IPS DF 19.7 (cell line): ENCODE measurements at regions not wholly inside any gene's neighbourhood (a gene's known extent, or its start where the extent isn't known, plus 50 kb on each side); places are given as distances from the start of the nearest gene placed in this dataset.

Experiments
- DNase-seq: peaks from one replicate; pipeline ENCODE4 v3.0.0-alpha.2; 2013; ENCODE audit warnings: low read depth, low spot score

DNA sequence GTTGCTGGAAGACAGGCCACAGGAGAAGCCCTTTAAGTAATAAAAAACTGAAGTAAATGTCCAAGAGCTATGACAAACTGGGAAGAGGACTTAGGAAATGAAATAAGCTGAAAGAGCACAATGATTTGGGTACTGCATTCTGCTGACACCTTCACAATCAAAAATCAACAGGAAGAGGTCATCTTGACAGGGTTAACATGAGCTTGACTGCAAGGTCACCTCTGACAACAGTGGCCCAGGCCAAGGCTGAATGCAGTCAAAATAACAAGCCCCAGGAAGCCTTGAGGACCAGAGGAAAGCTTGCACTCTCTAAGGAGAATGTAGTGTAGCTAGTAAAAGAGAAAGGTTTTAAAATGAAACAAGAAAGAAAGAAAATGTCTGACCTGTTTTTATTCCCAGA is 179.3 kb downstream of the SEC16B start:
- no peak for DNase-seq

DNA sequence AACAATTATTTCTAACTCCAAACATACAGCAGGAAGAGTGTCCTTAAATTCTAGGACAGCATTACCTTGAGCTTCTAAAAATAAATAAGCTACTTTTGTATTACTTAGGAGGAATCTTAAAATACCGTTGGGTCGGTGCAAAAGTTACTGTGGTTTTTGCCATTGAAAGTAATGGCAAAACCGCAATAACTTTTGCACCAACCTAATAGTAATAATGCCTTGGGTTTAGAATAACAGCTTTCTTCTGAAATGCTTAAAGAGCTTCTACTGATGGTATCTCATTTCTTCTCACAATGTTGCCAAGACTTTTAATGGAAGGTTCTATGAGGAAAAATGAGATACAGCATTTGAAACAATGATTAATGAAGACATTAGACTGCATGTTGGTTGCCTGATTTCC is 179.9 kb downstream of the SEC16B start:
- DNase-seq: no peak

DNA sequence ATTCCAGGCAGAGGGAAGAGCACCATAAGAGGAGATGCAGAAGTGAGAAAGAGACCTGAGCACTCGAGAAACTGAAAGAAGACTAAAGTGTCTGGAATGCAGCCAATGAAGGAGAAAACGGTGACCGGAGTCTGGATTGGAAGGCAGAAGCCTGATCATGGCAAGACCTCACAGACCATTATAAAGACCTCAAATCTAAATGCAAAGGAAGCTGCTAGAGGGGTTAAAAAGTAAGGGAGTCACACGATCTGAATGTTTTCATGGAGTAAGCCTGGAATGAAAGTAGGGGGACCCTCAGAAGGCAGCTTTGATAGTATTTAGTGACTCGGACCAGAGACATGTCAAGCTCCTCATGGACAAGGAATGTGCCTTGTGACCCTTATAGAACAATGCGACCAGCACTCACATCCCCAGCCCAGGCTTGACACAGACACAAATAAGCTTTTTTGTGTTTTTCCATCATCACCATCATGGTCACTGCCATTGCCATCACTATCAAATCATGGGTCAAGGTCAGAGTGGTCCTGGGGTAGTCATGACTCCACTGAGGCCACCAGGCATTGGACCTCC is 183.6 kb downstream of the SEC16B start:
- DNase-seq: no peak

DNA sequence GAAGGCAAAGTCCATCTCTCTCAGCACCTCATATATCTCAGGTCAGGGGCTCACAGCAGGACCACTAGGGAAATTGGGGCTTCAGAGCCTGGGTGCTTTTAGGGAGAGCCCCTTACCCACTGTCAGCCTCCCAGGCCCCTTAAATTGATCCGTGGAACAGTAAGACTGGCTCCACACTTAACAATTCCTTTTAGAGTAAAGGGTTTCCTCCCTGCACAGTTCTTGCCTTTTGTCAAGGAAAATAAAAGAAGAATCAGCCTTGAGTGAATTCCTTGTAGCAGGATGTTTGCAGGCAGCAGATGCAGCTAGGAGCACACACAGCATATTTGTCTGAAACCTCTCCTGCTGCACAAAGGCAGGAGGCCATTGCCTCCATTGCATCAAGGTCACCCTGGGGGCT is 184.9 kb downstream of the SEC16B start:
- no peak for DNase-seq

DNA sequence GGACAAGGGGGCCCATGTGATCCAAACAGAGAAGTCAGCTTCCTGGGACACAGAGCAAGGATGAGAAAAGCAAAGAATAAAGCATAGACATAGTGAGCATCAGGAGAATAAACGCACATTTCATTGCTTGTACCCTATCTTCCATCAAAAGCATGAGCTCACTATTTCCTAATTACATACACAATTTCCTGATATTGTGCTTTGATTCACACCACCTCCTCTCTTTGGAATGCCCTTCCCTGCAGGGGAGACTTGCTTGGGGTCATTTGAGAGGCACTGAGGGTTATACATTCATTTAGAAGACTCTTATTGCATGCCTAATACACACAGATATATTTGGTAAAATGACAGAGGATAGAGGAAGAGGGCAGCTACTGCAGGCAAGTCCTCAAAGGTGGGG is 185.4 kb downstream of the SEC16B start:
- DNase-seq: no peak

DNA sequence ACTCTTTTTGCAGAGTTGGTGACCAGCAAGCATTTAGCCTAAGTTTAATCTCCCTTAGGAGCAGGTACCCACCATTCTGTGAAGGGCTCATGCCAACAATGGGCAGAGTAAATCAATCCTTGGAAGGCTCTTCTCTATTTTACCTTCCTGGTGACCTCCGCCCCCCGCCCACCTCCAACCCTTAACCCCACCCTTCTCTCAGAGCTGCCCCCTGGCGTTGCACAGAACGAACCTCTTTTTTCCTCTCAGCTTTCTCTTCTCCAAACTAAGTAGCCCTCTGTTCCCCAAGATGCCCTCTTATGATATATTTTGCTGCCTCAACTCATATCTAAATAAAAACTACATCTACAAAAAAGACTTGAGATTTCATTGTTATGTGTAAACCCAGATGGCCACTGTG is 186.8 kb downstream of the SEC16B start:
- no peak for DNase-seq

DNA sequence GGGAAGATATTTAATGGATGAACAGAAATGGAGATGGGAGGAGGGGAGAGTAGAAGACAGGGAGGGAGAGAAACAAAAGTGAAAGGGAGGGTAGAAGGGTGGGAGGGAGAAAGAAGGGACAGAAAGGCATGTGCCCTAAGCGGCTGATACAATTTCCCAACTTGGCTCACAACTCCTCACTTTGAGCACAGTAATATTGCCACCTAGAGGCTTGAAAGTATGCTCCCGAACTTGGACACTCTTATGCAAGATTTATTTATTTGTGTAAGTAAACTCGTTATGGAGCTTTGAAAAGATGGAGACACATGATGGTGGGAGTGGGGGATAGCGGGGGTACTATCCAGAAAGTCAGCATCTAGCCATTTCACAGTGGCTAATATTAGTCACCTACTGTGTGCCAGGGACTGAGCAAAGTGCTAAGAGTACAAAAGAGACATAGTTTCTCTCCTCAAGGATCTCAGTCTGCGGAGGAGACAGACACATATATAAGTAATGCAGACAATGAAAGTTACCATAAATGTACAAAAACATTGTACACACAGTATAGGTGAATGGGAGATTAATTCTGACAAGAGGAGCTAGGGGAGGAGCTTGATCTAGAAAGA is 189.7 kb downstream of the SEC16B start:
- DNase-seq: no peak

DNA sequence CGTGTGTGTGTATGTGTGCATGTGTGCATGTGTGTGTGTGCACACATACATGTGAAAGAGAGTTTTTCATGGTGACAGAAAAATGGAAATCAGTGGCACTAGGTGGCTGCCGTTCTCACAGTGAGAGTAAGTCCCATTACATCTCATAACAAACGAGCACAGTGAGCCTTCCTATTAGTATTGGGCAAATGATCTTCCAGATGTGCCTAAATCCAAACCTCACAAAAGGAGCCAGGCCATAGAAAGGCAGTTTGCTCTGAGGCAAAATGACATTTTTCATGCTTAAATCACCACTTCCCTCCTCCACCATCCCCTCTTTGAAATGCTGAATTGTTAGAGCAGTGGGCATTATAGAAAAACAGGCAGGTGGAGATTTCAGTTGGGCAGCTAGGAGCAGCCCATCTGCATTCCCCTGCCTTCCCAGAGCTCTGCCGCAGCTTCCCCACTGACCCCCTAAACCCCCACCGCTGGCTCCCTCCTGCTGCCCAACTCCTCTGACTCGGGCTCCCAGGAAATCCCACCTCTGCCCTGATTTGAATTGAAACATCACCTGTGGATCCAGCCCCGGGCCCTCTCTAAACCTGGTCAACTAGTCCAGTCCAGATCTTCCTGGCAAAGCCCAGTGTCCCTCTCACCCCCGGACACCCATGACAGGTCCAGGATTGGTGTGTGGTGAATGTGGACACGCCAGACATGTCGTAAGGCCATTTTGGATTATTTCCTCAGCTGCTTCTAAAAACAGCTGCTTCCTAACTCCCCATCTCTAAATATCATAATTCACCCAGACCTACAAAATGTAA is 190.5 kb downstream of the SEC16B start:
- no peak for DNase-seq

DNA sequence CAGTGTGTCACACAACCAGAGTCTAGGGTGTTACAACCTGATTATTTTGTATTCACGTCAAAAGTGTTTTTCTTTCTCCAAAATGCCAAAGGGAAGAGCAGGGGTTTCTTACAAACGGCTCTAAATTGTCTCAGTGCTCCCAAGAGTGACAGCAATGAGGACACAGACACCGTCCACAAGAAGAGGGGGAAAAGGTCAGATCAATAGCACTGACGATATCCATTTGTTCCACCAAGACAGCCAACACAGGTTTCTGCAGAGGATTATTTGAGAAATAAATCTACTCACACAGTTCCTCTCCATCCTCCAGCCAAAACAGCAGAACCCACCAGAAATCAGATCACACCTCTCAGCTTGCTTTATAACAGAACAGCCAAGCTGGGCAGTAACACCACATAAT is 193.9 kb downstream of the SEC16B start:
- no peak for DNase-seq

DNA sequence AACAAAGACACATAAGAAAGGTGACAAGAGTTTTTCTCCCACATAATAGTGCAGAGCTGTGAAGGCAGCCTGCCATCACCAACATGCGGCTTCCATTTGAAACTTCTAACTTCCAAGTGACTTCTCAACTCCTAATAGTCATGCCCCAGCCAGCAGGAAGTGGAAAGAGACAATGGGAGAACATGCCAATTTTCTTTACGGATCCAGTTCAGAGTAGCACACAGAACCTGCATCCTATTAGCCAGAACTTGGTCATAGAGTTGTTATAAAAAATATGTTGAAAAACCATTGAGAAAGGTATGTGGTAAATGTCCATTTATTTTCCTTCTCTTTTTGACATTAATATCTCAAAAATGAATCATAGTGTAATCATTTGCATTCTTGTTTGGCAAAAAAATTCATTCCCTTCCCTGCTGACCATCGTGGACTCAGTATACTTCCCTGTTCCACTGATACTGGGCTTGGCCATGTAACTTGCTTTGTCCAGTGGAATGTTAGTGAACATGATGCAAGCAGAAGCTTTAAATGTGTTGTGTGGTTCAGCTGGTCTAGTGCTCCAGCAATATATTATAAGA is 197.4 kb downstream of the SEC16B start:
- no peak for DNase-seq

DNA sequence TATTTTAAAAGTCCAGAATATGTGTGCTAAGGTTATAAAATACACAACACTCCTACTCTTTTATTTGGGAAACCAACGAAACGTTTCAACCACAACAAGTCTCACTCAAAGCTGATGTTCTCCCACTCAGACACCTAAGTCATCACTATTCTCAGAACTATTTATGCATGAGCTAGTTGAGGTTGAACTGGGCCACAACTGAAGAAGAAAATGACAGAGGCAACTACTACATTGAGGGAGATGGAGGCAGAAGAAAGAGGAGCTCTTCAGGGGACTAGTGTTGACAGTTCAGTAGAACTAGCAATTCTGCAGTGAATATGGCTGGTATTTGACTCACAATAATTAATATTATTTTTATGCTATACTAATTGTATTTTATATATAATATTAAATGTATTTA is 198.2 kb downstream of the SEC16B start:
- DNase-seq: no peak

DNA sequence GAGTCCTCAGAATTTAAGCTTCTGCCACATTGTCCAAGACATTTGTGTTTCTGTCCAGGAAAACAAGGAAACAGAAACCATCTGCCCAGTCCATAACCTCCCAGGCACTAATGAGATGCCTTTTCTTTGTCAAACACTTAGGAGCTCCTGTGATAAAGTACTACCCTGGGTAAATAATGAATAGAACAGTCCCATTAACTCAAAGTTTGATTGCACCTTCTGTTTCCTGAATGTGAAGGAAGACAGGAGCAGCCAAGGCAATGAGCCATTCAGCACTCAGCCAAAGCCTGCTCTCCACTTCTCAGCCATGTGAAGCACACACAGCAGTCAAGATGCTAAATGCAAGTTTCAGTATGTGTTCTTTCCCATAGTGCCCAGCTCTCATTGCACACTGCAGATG is 199.8 kb downstream of the SEC16B start:
- no peak for DNase-seq

DNA sequence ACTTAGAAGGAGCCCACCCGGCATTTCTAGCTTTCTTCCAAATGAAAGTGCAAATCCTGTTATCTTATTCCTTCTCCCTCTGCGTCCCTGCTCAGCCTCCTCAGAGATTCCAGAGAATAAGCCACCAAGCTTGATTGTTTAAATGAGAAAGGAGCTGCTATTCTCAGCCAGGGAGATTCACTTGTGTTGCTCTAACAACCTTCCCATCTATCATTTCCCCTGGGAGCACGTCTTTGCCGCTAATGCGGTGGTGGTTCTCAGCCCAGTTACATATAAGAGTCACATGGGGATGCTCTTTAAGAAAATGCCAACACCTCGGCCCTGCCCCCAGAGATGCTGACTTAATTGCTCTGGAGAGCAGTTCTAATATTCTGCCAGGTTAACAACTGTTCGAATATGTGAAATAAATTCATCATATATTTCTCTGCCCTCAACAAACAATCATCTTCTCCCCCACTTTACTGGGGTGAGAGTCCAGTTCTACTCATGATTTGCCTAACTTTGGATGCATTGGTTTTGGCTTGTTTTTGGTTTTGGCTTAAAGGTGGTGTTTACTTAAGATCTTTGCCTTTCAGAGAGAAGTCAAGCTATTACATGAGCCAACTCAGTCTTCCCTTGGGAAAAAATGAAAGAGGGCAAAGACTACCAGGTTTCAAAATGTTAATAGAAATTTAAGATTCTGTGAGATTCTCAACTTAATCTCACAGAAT is 213.9 kb downstream of the SEC16B start:
- DNase-seq: no peak

DNA sequence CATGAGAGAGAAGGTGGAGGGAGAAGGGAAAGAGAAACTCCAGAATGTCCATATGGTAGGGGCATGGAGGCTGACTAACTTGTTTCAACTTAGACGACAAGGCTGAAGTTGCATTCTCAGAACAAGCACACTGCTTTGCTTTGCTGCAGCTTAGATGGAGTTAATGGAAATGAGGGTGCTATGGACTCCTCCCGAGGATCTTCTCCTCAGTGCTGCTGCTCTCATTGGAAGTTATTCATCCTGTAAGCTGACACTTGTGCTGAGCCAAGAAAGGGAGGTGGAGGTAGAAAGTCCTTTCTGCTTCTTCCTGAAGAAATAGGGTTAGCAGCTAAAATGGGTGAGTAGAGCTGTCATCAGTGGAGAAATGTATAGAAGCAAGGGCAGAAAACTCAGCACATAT is 215.3 kb downstream of the SEC16B start:
- no peak for DNase-seq

DNA sequence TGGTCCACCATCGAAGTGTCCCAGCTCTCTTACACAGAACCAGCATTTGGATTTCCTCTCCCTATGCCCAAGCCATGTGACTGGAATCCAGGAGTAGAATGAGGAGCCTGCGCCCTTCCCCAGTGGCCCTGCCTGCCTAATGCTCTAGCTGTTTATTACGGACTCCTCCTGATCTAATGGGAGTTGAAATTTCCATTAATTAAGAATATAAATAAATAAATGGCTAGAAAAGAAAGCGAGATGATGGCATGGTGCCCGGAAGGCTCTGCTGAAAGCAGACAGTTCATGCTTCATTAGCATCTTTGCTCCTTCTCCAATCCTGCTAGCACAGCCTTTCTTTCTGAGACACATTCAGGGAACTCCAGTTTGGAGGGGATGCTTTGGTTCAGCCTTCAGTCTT is 216.2 kb downstream of the SEC16B start:
- no peak for DNase-seq

DNA sequence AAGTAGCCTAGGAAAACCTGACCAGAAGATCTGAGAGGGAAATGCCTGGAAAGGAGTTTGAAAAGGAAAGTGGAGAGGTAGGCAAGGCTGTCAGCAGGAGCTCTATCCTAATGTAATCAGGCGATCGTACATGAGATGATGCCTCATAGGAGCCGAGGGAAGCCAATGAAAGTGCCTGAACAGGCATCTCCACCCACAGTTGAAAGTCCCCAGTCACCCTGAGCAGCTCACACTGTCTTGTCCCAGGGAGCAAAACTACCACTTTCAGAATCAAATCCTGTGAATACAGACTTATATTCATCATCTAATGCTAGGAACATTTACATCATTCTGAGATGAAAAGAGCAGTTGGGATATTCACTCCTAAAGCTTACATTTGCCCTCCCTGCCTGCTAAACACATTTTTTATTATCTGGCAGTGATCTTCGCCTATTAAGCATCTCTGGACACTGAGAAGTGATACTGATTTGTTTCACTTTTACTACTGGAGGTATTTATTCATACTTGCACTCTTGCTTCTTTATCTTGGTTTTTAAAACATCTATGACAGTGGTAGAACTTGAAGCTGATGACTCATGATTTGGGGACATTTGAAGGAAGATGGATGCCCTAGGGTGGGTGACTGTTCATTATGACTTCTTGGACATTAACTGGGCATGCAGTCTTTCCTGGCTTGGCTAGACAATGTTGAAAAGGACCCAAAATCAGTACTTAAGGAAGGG is 221.6 kb downstream of the SEC16B start:
- DNase-seq: no peak

DNA sequence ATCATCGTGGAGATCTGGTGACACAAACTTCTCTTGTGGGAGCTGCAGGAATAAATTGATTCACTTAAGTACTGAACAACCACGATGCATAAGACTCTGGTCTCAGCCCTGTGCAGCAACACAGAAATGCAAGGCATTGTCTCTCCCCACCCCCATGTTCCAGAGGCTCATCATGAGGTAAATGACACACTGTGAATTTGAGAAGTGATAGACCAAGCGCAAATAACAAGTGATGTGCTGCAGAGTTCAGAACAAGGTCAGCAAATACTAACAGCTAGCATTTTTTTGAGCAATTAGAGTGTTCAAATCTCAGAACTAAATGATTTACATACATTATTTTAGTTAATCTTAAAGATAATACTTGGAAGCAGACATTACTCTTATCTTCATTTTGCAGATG is 223.7 kb downstream of the SEC16B start:
- no peak for DNase-seq

DNA sequence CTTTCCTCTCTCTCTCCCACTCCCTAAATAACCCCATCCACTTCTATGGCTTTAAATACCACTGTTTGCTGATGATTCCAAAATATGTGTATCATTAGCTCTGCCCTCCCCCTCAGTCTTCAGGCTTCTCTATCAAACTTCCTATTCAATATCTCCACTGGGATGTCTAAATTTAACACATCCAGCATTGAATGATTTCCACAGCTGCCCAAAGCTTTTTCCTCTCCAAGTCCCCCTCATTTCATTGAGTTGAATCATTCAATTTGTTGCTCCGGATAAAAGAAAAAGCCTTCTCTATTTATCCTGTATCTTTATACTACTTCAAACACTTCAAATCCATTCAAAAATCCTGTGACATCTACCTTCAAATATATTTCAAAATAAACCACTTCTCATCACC is 225.0 kb downstream of the SEC16B start:
- DNase-seq: no peak

DNA sequence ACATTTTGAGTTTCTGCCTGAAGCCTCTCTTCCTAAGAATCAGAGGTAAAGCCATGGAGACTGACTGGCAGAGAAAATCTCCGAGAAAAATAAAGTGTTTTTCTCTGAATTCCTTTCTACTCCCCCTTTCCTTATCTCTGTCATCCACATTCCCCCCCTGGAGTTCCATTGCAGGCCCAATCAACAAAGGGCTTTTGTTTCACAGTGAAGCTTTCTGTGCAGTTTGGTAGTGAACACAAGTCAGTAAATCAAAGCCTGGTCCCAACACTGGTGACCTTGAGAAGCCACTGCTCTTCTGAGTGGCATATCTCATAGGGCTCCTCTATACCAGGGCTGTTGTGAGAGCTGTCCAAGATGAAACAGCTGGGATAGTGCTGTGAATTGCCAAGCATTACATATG is 228.4 kb downstream of the SEC16B start:
- DNase-seq: no peak

DNA sequence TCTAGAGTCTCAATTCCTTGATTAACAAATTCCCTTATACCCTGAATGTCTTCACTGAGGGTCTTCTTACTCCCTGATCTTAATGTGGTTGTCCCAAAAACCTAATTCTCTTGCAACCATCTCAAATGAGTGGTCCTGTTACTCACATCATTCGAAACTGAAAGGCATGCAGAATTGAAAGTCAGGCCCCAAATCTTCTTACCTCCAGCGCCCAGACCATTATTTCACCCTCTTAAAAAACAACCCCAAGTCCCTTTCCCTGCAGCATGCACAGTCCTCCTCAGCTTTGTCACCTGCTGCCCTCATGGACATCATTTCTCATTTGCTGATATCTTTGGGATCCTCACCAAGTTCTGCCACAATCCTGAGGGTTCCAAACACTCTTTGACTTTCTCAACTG is 230.1 kb downstream of the SEC16B start:
- DNase-seq: no peak

DNA sequence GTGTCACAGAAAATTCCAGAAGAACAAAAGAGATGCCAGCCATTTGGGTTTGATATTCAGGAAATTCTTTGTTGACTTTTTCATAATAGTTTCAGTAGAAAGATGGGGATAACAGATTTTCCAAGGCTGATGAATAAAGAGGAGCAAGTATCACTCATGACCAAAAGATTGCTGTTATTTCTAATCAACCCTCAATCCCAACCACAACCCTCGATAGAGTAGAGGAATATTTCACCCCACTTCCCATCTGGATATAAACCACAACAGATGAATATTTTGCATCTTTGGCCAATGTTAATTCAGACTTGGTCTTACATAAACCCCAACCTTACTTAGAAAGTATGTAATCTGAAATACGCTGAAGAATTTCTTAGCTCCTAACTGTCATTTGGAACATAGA is 232.4 kb downstream of the SEC16B start:
- DNase-seq: no peak

DNA sequence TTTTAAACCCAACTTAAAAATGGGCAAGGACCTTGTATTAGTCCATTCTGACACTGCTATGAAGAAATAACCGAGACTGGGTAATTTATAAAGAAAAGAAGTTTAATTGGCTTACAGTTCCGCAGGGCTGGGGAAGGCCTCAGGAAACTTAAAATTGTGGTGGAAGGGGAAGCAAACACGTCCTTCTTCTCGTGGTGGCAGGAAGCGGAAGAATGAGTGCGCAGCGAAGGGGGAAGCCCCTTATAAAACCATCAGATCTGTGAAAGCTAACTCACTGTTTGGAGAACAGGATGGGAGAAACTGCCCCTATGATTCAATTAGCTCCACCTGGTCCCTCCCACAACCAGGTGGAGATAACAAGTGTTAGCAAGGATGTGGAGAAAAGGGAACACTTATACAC is 237.7 kb downstream of the SEC16B start:
- no peak for DNase-seq
